Vagina (tissue), 2 donors: ENCODE measurements at regions not wholly inside any gene's neighbourhood (a gene's known extent, or its start where the extent isn't known, plus 50 kb on each side); places are given as distances from the start of the nearest gene placed in this dataset.

Source experiments
- CTCF ChIP-seq, 3 experiments: fragments of 450-650 bp in 2 of 3; fragments of 200-600 bp in 1 of 3; sonication (generic) in 1 of 3; IDR thresholded peaks; one replicate each; pipeline ENCODE4 v1.5.1; 2017 to 2019; ENCODE audit warnings: antibody characterized with exemption in 3 of 3, mild to moderate bottlenecking in 2 of 3, moderate library complexity in 2 of 3
- POLR2A ChIP-seq, 2 donors: fragments of 450-650 bp; IDR thresholded peaks; one replicate each; pipeline ENCODE4 v1.6.1; 2017; ENCODE audit warnings: antibody characterized with exemption in 2 of 2, mild to moderate bottlenecking in 2 of 2, moderate library complexity in 2 of 2

- TF ChIP-seq CTCF (IDR thresholded peaks at IDR 0.05) (no peak), POLR2A (IDR thresholded peaks at IDR 0.05) (no peak)
These were observed 102.9 kb downstream of the RPS29 start for GRCh38 chr14:49483268-49483667.
